Upper lobe of left lung (tissue), 6 donors: ENCODE measurements at regions not wholly inside any gene's neighbourhood (a gene's known extent, or its start where the extent isn't known, plus 50 kb on each side); places are given as distances from the start of the nearest gene placed in this dataset.

Source experiments
- ATAC-seq, 2 donors: fragments of 200-7000 bp; cut with Tn5 transposase; one replicate each; pipeline ENCODE4 v1.9.1; 2022; ENCODE audit warnings: mild to moderate bottlenecking in 2 of 2, moderate library complexity in 2 of 2; ENCODE audit not compliant: low FRiP score in 2 of 2
- DNase-seq, 2 donors: peaks; one replicate each; pipeline ENCODE4 v3.0.0-alpha.2; 2019 to 2020
- H3K27ac ChIP-seq, 4 donors: fragments of 200-600 bp; sonication (generic); one replicate each; pipeline ENCODE4 v1.5.1; 2016 to 2019
- H3K27me3 ChIP-seq, 4 donors: fragments of 200-600 bp; sonication (generic); one replicate each; pipeline ENCODE4 v1.5.1; 2017 to 2019
- H3K36me3 ChIP-seq, 4 donors: fragments of 200-600 bp; sonication (generic); one replicate each; pipeline ENCODE4 v1.5.1; 2016 to 2019
- H3K4me1 ChIP-seq, 4 donors: fragments of 200-600 bp; sonication (generic); one replicate each; pipeline ENCODE4 v1.5.1; 2018 to 2019
- H3K4me3 ChIP-seq, 4 donors: fragments of 200-600 bp; sonication (generic); one replicate each; pipeline ENCODE4 v1.5.1; 2017 to 2019; ENCODE audit warnings: mild to moderate bottlenecking in 2 of 4, moderate library complexity in 1 of 4
- H3K9me3 ChIP-seq, 4 donors: fragments of 200-600 bp; sonication (generic); one replicate each; pipeline ENCODE4 v1.5.1; 2018 to 2019
- EP300 ChIP-seq, 4 donors: sonication (generic); formaldehyde crosslinking; IDR thresholded peaks; one replicate each; pipeline ENCODE4 v1.5.1; 2017; ENCODE audit warnings: antibody characterized with exemption in 4 of 4, control low read depth in 2 of 4
- POLR2A ChIP-seq, 4 donors: fragments of 450-650 bp; IDR thresholded peaks; one replicate each; pipeline ENCODE4 v1.5.1; 2016 to 2017; ENCODE audit warnings: antibody characterized with exemption in 4 of 4, mild to moderate bottlenecking in 2 of 4
- POLR2AphosphoS5 ChIP-seq, 2 donors: sonication (generic); formaldehyde crosslinking; IDR thresholded peaks; one replicate each; pipeline ENCODE4 v1.5.1; 2017; ENCODE audit warnings: antibody characterized with exemption in 2 of 2
- WGBS, 2 donors: methylation state at CpG; one replicate each; pipeline ENCODE4 v1.1.5; 2017 to 2018; 5-methylcytosine and 5-hydroxymethylcytosine counted together
- TF ChIP-seq, protein P1 (sequence below), 6 experiments: fragments of 450-650 bp in 4 of 6; fragments of 200-600 bp in 2 of 6; sonication (generic) in 2 of 6; IDR thresholded peaks; one replicate each; pipeline ENCODE4 v1.5.1; 2016 to 2019; ENCODE audit warnings: antibody characterized with exemption in 6 of 6
- donor health status: DM: no; HTN: no; CAD: no; lungs with moderate emphysema.
- donor health status: DM: no; HTN: yes; CAD: no; lungs with severe emphysema.

DNA sequence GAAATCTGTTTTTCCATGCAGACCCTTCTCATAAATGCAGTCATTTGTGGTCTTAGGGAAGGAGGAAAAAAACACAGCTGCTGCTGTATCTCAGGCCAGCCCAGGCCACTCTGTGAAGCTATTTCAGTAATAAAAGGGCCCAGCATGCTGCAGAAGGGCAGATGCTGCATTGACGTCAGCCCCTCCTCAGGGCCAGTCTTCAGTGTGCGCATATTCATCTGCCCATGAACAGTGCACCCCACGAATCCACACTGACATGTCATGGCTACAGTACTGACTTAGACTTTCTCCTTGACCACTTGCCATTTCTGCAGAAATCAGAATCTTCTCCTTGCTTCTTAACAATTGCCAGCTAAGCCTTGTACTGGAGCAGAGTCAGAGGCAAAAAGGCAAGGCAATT, 304.7 kb downstream of the GABRG2 start:
- Histone ChIP-seq H3K27ac (no peak overlapping the region), H3K4me1 (no peaks in the 10 kb centered on the region), H3K9me3 (peaks cover 0 to 9% (median 5%) of the 10 kb centered on the region in 4 donors), H3K27me3 (no peaks in the 10 kb centered on the region), H3K36me3 (no peaks in the 10 kb centered on the region), H3K4me3 (no peak overlapping the region)
- DNase-seq (no peak), ATAC-seq (no peak)
- 46 to 65% methylated on average over 3 of the region's 3 CpGs for WGBS, 2 donors
- TF ChIP-seq POLR2A (IDR thresholded peaks at IDR 0.05) (no peak), EP300 (IDR thresholded peaks at IDR 0.05) (no peak), POLR2AphosphoS5 (IDR thresholded peaks at IDR 0.05) (no peak)
- TF ChIP-seq, protein P1, sequence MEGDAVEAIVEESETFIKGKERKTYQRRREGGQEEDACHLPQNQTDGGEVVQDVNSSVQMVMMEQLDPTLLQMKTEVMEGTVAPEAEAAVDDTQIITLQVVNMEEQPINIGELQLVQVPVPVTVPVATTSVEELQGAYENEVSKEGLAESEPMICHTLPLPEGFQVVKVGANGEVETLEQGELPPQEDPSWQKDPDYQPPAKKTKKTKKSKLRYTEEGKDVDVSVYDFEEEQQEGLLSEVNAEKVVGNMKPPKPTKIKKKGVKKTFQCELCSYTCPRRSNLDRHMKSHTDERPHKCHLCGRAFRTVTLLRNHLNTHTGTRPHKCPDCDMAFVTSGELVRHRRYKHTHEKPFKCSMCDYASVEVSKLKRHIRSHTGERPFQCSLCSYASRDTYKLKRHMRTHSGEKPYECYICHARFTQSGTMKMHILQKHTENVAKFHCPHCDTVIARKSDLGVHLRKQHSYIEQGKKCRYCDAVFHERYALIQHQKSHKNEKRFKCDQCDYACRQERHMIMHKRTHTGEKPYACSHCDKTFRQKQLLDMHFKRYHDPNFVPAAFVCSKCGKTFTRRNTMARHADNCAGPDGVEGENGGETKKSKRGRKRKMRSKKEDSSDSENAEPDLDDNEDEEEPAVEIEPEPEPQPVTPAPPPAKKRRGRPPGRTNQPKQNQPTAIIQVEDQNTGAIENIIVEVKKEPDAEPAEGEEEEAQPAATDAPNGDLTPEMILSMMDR (IDR thresholded peaks at IDR 0.05): no peak

DNA sequence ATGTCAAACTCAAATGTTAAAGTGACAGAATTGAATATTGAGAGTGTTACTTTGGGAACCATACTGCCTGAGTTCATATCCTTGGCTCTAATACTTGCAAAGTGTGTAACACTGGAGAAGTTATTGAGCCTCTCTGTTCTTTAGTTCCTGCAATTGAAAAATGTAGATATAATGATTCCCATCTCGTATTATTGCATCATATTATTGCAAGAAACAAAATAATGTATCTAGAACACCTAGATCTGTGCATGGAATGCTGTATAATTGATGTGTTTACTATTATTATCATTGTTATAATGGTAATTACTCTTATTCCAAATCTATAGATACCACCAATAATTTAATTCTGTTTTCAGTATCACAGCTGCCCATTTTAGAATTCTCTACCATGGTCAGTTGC, 310.3 kb downstream of the GABRG2 start:
- 33 to 39% methylated on average over 1 of the region's 1 CpG for WGBS, 2 donors
- Histone ChIP-seq H3K36me3 (no peaks in the 10 kb centered on the region), H3K4me3 (no peak overlapping the region), H3K27me3 (no peaks in the 10 kb centered on the region), H3K9me3 (no peaks in the 10 kb centered on the region), H3K27ac (no peak overlapping the region), H3K4me1 (no peaks in the 10 kb centered on the region)
- ATAC-seq: no peak
- no peak for TF ChIP-seq POLR2AphosphoS5 (IDR thresholded peaks at IDR 0.05)
- TF ChIP-seq POLR2A (IDR thresholded peaks at IDR 0.05): no peak
- no peak for DNase-seq

DNA sequence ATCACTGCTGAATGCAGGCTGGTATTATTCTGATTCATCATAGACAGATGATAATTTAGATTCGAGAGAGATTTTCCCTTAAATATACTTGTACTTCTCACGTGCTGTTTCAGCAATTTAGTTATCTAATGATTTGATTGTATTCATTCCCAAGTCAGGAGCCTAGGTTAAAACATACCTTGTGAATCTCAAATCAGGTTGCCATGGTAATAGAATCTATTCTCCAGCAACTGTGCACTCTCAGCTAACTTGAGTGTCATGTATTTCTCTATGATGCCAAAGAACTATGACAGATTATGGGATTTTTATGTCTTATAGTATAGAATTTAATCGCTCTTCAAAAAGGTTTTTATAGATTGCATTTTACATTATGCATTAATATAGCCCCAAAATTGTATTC, 315.3 kb downstream of the GABRG2 start:
- H3K36me3 ChIP-seq: no peaks in the 10 kb centered on the region
- DNase-seq (no peak), ATAC-seq (no peak)
- no peak for TF ChIP-seq POLR2AphosphoS5 (IDR thresholded peaks at IDR 0.05)
- TF ChIP-seq, protein P1 (IDR thresholded peaks at IDR 0.05): no peak
- TF ChIP-seq POLR2A (IDR thresholded peaks at IDR 0.05): no peak
- TF ChIP-seq EP300 (IDR thresholded peaks at IDR 0.05): no peak
- no peaks in the 10 kb centered on the region for H3K4me1 ChIP-seq
- 67 to 83% methylated on average over 3 of the region's 3 CpGs for WGBS, 2 donors
- no peaks in the 10 kb centered on the region for H3K27me3 ChIP-seq
- H3K27ac ChIP-seq: no peak overlapping the region
- no peak overlapping the region for H3K4me3 ChIP-seq
- no peaks in the 10 kb centered on the region for H3K9me3 ChIP-seq

DNA sequence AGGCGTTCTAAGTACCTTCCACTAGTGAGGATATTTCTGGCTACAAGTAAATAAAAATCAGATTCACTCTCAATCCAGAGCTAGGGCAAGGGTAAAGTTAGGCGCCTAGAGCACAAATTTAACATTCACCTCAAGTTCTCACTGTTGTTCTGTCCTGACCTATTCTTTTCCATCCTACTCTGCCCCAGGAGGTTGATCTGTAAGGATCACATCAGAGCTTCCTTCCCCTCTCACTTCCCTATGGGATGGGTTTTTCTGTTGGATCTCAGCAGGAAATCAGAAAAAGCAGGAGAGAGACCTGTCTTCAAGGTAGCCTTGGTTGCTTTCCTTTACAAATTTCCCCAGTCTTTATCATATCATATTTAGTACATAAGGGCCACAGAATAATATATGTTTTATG, 316.7 kb downstream of the GABRG2 start:
- ATAC-seq (no peak), DNase-seq (no peak)
- TF ChIP-seq, protein P1 (IDR thresholded peaks at IDR 0.05): no peak
- TF ChIP-seq POLR2AphosphoS5 (IDR thresholded peaks at IDR 0.05) (no peak), EP300 (IDR thresholded peaks at IDR 0.05) (no peak), POLR2A (IDR thresholded peaks at IDR 0.05) (no peak)
- Histone ChIP-seq H3K27me3 (no peaks in the 10 kb centered on the region), H3K4me3 (no peak overlapping the region), H3K4me1 (no peaks in the 10 kb centered on the region), H3K9me3 (no peaks in the 10 kb centered on the region), H3K36me3 (no peaks in the 10 kb centered on the region), H3K27ac (no peak overlapping the region)
- WGBS, 2 donors: 57 to 59% methylated on average over 2 of the region's 2 CpGs

DNA sequence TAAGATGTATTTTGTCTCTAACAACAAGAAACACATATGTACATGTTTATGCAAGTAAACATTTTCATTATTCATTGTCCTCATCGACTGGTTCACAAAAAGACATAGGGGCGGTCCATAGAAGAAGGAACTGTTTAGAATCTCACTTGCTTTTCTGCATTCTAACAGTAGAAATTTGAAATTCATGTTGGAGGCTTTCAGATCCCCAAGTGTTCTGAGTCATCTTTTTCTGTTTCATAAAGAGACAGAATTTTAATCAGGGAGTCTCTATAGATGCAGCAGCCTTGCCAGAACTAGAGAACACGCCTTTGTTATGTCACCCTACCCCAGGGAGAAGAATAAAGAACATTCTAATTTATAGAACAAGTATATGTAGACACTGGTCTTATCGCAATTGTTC, 324.3 kb downstream of the GABRG2 start:
- no peak for ATAC-seq
- Histone ChIP-seq H3K4me3 (no peak overlapping the region), H3K36me3 (no peaks in the 10 kb centered on the region), H3K4me1 (no peaks in the 10 kb centered on the region), H3K27ac (no peak overlapping the region), H3K27me3 (no peaks in the 10 kb centered on the region), H3K9me3 (no peaks in the 10 kb centered on the region)
- no peak for DNase-seq
- 78 to 83% methylated on average over 4 of the region's 4 CpGs for WGBS, 2 donors
- TF ChIP-seq EP300 (IDR thresholded peaks at IDR 0.05): no peak
- TF ChIP-seq, protein P1 (IDR thresholded peaks at IDR 0.05): no peak
- TF ChIP-seq POLR2AphosphoS5 (IDR thresholded peaks at IDR 0.05): no peak
- no peak for TF ChIP-seq POLR2A (IDR thresholded peaks at IDR 0.05)
